HEK293T (cell line): ENCODE measurements at regions not wholly inside any gene's neighbourhood (a gene's known extent, or its start where the extent isn't known, plus 50 kb on each side); places are given as distances from the start of the nearest gene placed in this dataset.

Source experiments
- CTCF ChIA-PET: fragments of 350-600 bp; formaldehyde crosslinking; extraction: SDS; loops from one replicate; lab custom pipeline; 2021; ENCODE audit warnings: antibody characterized with exemption, inconsistent platforms; lab: Yijun Ruan, JAX
- POLR2A ChIA-PET: fragments of 350-600 bp; formaldehyde crosslinking; extraction: SDS; loops from one replicate; lab custom pipeline; 2020; ENCODE audit warnings: antibody characterized with exemption, inconsistent platforms; lab: Yijun Ruan, JAX
- DNase-seq: peaks from one replicate; pipeline ENCODE4 v3.0.0; 2012; ENCODE audit warnings: mixed read lengths; ENCODE audit errors: extremely low spot score
- ARNT ChIP-seq: fragments of 450-650 bp; IDR thresholded peaks from 2 replicates; pipeline ENCODE4 v1.6.1; 2017; ENCODE audit warnings: mild to moderate bottlenecking
- BHLHE40 ChIP-seq: fragments of 450-650 bp; IDR thresholded peaks from 2 replicates; pipeline ENCODE4 v1.6.1; 2016; ENCODE audit warnings: mild to moderate bottlenecking, moderate library complexity, borderline replicate concordance
- CTBP1 ChIP-seq: fragments of 450-650 bp; IDR thresholded peaks from 2 replicates; pipeline ENCODE4 v1.6.1; 2016; ENCODE audit warnings: borderline replicate concordance
- ELF4 ChIP-seq: fragments of 450-650 bp; IDR thresholded peaks from 2 replicates; pipeline ENCODE4 v1.6.1; 2017; ENCODE audit warnings: antibody characterized with exemption
- FOXA1 ChIP-seq: fragments of 450-650 bp; IDR thresholded peaks from 2 replicates; pipeline ENCODE4 v1.6.1; 2016; ENCODE audit warnings: mild to moderate bottlenecking
- FOXK2 ChIP-seq: fragments of 450-650 bp; IDR thresholded peaks from 2 replicates; pipeline ENCODE4 v1.6.1; 2016; ENCODE audit warnings: mild to moderate bottlenecking
- FOXM1 ChIP-seq: fragments of 450-650 bp; IDR thresholded peaks from 2 replicates; pipeline ENCODE4 v1.6.1; 2017; ENCODE audit warnings: mild to moderate bottlenecking, borderline replicate concordance
- HDGF ChIP-seq: fragments of 450-650 bp; IDR thresholded peaks from 2 replicates; pipeline ENCODE4 v1.6.1; 2017; ENCODE audit warnings: antibody characterized with exemption, borderline replicate concordance
- L3MBTL2 ChIP-seq: fragments of 450-650 bp; conservative IDR thresholded peaks from 2 replicates; pipeline ENCODE4 v1.6.1; 2016; ENCODE audit warnings: mild to moderate bottlenecking
- LEF1 ChIP-seq: fragments of 450-650 bp; IDR thresholded peaks from 2 replicates; pipeline ENCODE4 v1.6.1; 2017; ENCODE audit warnings: mild to moderate bottlenecking, borderline replicate concordance
- NFRKB ChIP-seq: fragments of 450-650 bp; IDR thresholded peaks from 2 replicates; pipeline ENCODE4 v1.6.1; 2016; ENCODE audit warnings: mild to moderate bottlenecking, moderate library complexity
- SP1 ChIP-seq: fragments of 450-650 bp; IDR thresholded peaks from 2 replicates; pipeline ENCODE4 v1.6.1; 2017
- SUZ12 ChIP-seq: fragments of 450-650 bp; IDR thresholded peaks from 2 replicates; pipeline ENCODE4 v1.6.1; 2016; ENCODE audit warnings: mild to moderate bottlenecking
- TARDBP ChIP-seq: fragments of 450-650 bp; IDR thresholded peaks from 2 replicates; pipeline ENCODE4 v1.6.1; 2016
- ZNF384 ChIP-seq: fragments of 450-650 bp; IDR thresholded peaks from 2 replicates; pipeline ENCODE4 v1.6.1; 2016
- TF ChIP-seq, protein P1 (sequence below): fragments of 450-650 bp; IDR thresholded peaks from 2 replicates; pipeline ENCODE4 v1.6.1; 2016

DNA sequence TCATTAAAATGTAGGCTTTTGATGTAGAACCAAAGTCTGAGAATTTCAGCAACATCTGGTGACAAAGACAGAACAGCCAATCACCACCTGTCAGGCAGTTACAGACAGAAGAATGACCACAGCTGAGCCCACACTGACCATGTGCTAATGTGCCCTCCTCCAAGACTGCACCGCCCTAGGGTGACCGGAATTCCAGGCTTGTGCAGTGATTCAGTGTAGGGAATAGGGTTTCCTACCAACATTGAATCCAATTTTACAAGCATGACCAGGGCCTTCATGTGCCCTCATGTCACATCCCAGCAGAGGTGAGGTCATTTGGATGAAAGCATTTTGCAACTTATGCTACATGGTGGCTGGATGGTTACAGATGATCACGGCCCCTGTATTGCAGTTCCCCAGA, 412.5 kb downstream of the SOX2 start:
- POLR2A ChIA-PET: no interaction called here
- no peak for DNase-seq
- TF ChIP-seq NFRKB (no peak), ZNF384 (no peak), FOXK2 (no peak), FOXA1 (no peak), LEF1 (no peak), FOXM1 (no peak), ELF4 (no peak), HDGF (no peak), SUZ12 (no peak)
- TF ChIP-seq, protein P1, sequence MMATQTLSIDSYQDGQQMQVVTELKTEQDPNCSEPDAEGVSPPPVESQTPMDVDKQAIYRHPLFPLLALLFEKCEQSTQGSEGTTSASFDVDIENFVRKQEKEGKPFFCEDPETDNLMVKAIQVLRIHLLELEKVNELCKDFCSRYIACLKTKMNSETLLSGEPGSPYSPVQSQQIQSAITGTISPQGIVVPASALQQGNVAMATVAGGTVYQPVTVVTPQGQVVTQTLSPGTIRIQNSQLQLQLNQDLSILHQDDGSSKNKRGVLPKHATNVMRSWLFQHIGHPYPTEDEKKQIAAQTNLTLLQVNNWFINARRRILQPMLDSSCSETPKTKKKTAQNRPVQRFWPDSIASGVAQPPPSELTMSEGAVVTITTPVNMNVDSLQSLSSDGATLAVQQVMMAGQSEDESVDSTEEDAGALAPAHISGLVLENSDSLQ: no peak
- CTCF ChIA-PET: no interaction called here

DNA sequence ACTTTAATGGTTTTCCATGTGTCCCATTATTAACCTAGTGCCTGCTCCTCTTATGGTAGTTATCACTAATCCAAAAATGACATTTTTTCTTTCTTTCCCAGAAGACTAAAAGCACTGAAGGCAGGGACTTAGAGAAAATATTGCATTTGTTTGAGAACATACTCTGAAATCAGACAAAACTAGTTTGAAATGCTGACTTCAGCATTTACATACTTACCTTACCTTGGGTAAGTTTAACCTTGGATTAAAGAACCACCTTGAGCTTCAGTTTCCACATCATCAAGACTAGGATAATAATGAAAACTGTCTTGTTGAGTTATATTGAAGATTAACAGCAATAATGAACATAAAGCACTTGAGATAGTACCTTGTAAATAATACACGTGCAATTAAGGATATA, 413.0 kb downstream of the SOX2 start:
- ChIA-PET POLR2A (no interaction called here), CTCF (no interaction called here)
- no peak for DNase-seq
- no peak for TF ChIP-seq FOXA1
- TF ChIP-seq NFRKB: no peak
- TF ChIP-seq FOXM1: no peak
- no peak for TF ChIP-seq ARNT
- no peak for TF ChIP-seq L3MBTL2
- TF ChIP-seq ELF4: no peak
- no peak for TF ChIP-seq TARDBP
- no peak for TF ChIP-seq FOXK2
- no peak for TF ChIP-seq SP1
- no peak for TF ChIP-seq SUZ12
- no peak for TF ChIP-seq CTBP1
- no peak for TF ChIP-seq HDGF
- no peak for TF ChIP-seq LEF1

DNA sequence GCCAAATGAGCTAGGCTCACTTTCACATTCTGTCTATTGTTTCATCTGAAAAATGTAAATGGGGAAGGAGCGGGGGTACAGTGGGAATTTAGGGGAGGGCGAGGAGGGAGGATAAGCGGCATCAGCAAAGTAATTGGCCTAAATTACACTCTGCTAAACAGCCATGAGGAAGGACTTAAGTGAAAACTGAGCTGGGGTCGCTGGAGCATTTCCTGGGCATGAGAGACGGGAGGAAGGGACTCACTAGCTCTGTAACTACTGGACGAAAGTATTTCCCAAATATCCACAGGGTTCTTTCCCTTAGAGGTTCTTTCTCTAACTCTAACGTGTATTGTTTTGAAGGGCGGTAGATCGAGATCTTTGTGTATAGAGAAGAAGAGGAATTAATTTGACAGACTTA, 418.0 kb downstream of the SOX2 start:
- POLR2A ChIA-PET: no interaction called here
- TF ChIP-seq CTBP1 (no peak), FOXA1 (no peak), NFRKB (no peak), L3MBTL2 (no peak), SP1 (no peak), HDGF (no peak)
- DNase-seq: no peak
- CTCF ChIA-PET: interaction anchor here (0.7 kb wide), 1 partner anchor 33 kb away, joined by 3 read pairs; no protein-coding TSS in a partner anchor

DNA sequence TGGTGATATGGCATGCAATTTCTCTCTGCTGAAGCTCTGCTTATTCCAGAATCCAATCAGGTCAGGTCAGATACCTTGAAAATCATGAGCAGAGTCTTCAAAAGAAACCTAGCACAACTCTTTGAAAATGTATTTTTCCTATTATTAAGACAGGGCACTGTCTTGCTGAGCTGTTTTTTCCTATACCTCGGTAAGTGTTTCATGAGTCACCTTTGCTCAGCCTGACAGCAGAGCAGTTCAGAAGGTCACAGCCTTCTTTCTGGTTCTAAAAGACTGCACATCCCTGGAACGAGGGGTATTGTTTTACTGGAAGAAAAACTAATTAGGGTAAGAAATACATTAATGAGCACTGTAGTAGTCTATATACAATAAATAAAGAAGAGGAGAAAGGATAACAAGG, 422.0 kb downstream of the SOX2 start:
- TF ChIP-seq ELF4 (no peak), FOXA1 (no peak), SUZ12 (no peak), TARDBP (no peak), FOXK2 (no peak), NFRKB (no peak), LEF1 (no peak), HDGF (no peak), SP1 (no peak), CTBP1 (no peak)
- TF ChIP-seq, protein P1: no peak
- no peak for DNase-seq
- POLR2A ChIA-PET: no interaction called here
- CTCF ChIA-PET: no interaction called here

DNA sequence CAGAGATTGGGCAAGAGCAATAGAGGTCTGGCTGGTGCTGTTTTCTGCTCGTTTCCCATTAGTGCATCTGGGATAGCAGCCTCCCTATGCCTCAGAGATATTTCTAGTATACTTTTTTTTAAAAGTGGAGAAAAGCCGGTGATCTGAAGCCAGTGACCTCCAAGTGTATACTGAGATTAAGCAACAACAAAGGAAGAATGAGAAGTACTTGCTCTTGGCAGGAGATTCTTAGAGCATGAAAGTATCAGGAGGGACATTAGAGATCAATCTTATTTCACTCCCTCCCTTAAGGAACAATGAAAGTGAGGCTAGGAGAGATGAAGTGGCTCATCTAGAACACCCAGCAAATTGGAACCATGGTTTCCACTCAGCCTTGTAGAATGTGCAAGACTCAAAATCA, 423.3 kb downstream of the SOX2 start:
- no peak for DNase-seq
- POLR2A ChIA-PET: no interaction called here
- CTCF ChIA-PET: no interaction called here
- no peak for TF ChIP-seq FOXA1
- TF ChIP-seq NFRKB: no peak
- TF ChIP-seq CTBP1: no peak
- TF ChIP-seq, protein P1: no peak
- TF ChIP-seq ZNF384: no peak
- TF ChIP-seq SUZ12: no peak
- no peak for TF ChIP-seq FOXK2
- no peak for TF ChIP-seq ELF4
- no peak for TF ChIP-seq BHLHE40
- TF ChIP-seq TARDBP: no peak

DNA sequence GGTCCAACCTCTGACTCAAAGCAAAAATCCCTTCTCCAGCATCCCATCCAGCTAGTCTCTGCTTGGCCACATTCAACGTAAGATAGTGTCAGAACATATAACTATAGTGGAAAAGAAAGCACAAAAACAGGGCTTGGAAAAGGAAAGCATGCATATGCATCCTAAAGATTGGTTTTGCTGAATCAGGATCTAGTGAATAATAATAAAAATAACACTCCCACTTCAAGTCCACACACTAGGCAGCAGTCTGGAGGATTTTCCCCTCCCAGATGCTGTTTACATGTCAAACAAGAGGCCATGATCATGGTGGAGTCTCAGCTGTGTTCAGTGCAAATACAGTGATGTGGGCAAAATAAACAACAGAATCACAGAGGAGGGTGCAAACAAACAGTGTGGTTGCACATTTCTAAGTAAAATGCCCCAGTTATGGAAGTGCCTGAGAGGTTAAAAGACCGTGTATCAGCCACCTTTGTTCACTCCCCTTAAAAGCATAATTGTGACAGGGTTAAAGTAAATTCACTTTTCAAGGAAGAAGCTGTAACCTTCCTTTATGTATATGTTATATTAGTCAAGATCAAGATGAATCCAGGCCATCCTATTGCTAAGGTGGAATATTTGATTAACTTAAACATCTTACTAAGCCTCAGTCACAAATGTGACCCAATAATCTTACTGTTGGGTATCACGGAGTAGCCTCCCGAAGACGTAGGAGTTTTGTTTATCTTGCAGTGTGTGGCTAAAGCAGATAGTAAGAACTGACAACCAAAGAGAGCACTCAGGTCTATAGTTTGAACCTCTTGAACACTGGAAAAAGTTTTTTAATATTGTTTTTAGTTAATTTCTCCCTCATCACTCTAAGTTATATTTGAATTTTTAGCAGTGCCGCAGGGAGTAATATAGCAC, 424.5 kb downstream of the SOX2 start:
- DNase-seq: no peak
- POLR2A ChIA-PET: no interaction called here
- CTCF ChIA-PET: interaction anchor here (0.8 kb wide), 1 partner anchor 434 kb away, joined by 3 read pairs; no protein-coding TSS in a partner anchor
- TF ChIP-seq L3MBTL2 (no peak), FOXK2 (no peak), LEF1 (no peak), CTBP1 (no peak), SP1 (no peak), ELF4 (no peak), ZNF384 (no peak), BHLHE40 (no peak)
